Upper lobe of right lung (tissue), 1 donor: ENCODE measurements at regions not wholly inside any gene's neighbourhood (a gene's known extent, or its start where the extent isn't known, plus 50 kb on each side); places are given as distances from the start of the nearest gene placed in this dataset.

Experiments
- ATAC-seq: fragments of 200-7000 bp; cut with Tn5 transposase; one replicate; pipeline ENCODE4 v1.9.1; 2020; ENCODE audit warnings: mild to moderate bottlenecking, moderate library complexity
- DNase-seq: peaks from one replicate; pipeline ENCODE4 v3.0.0-alpha.2; 2020
- H3K27ac ChIP-seq: fragments of 200-600 bp; one replicate; pipeline ENCODE4 v1.8.0; 2022
- H3K27me3 ChIP-seq: fragments of 200-600 bp; one replicate; pipeline ENCODE4 v1.8.0; 2022; ENCODE audit warnings: mild to moderate bottlenecking
- H3K36me3 ChIP-seq: fragments of 200-600 bp; one replicate; pipeline ENCODE4 v1.8.0; 2022
- H3K4me1 ChIP-seq: fragments of 200-600 bp; one replicate; pipeline ENCODE4 v1.8.0; 2022
- H3K4me3 ChIP-seq: fragments of 200-600 bp; one replicate; pipeline ENCODE4 v1.8.0; 2022; ENCODE audit warnings: mild to moderate bottlenecking
- H3K9me3 ChIP-seq: fragments of 200-600 bp; one replicate; pipeline ENCODE4 v1.8.0; 2022
- intact Hi-C: fragments of 100-400 bp; cut with DNase I; formaldehyde crosslinking; loops from one replicate; pipeline ENCODE4 v1.11.0; 2022
- TF ChIP-seq, protein P1 (sequence below): fragments of 200-600 bp; IDR thresholded peaks from one replicate; pipeline ENCODE4 v1.8.0; 2022; ENCODE audit warnings: antibody characterized with exemption
- donor health status: DM: no; HTN: yes; CAD: no; lungs with severe emphysema.

DNA sequence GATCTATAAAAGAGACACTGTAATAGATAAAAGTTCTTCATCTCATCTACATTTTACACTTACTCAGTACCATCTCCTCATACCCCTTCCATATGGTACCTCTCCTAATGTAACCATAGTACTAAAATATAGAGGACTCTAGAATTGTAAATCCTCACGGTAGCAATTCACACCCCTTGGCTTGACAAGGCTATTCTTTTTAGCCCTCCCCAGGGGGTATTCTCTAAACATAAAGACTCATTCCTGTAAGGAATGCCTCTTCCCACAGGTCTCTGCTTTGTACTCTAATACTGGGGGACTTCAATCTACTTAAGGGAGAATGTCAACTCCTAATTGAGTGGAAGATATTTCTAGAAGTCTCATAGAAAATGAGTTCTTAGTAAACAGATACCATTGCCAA lies 85.9 kb downstream of the VIP start:
- H3K9me3 ChIP-seq: no peaks in the 10 kb centered on the region
- intact Hi-C loops: no loop called here
- TF ChIP-seq, protein P1, sequence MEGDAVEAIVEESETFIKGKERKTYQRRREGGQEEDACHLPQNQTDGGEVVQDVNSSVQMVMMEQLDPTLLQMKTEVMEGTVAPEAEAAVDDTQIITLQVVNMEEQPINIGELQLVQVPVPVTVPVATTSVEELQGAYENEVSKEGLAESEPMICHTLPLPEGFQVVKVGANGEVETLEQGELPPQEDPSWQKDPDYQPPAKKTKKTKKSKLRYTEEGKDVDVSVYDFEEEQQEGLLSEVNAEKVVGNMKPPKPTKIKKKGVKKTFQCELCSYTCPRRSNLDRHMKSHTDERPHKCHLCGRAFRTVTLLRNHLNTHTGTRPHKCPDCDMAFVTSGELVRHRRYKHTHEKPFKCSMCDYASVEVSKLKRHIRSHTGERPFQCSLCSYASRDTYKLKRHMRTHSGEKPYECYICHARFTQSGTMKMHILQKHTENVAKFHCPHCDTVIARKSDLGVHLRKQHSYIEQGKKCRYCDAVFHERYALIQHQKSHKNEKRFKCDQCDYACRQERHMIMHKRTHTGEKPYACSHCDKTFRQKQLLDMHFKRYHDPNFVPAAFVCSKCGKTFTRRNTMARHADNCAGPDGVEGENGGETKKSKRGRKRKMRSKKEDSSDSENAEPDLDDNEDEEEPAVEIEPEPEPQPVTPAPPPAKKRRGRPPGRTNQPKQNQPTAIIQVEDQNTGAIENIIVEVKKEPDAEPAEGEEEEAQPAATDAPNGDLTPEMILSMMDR: no peak
- DNase-seq: no peak
- H3K27ac ChIP-seq: no peak overlapping the region
- no peak overlapping the region for H3K4me3 ChIP-seq
- no peak for ATAC-seq
- H3K27me3 ChIP-seq: no peaks in the 10 kb centered on the region
- H3K4me1 ChIP-seq: no peaks in the 10 kb centered on the region
- no peaks in the 10 kb centered on the region for H3K36me3 ChIP-seq

DNA sequence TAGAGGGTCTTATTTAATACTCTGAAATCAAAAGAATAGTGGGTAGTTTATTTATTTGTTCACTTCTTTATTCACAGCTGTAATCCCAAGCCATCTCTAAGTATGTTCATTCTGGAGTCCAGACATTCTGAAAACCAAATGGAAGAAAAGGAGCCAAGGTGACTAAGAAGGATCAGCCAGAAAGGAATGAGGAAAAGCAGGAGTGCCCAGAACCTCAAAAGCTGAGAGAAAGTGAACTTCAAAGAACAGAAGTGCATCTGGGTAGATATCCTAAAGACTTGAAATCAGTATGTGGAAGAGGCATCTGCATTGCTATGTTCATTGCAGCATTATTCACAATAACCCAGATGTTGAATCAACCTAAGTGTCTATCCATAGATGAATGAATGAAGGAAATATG lies 94.8 kb downstream of the VIP start:
- Histone ChIP-seq H3K9me3 (no peaks in the 10 kb centered on the region), H3K27ac (no peak overlapping the region), H3K27me3 (no peaks in the 10 kb centered on the region), H3K36me3 (no peaks in the 10 kb centered on the region), H3K4me1 (no peaks in the 10 kb centered on the region), H3K4me3 (no peak overlapping the region)
- no peak for ATAC-seq
- DNase-seq: no peak
- intact Hi-C loops: no loop called here
- TF ChIP-seq, protein P1: no peak

DNA sequence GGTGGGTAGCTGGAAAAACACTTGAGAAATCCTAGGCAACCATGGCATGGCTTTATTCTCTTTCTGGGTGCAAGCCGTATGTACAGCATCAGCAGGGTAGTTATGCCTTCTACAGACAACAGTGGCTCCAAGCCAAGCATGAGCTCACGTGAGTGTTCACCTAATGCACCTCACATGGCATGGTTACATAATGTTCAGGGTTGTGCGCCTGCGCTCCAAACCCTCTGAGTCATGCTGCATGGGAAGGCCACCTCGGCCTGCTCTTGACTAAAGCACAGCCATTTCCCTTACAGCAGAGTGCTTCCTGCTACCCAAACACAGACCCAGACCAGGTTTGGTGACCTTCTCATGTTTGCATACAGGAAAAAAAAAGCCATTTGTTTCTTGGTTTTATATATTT lies 96.2 kb downstream of the VIP start:
- TF ChIP-seq, protein P1: no peak
- Histone ChIP-seq H3K27ac (no peak overlapping the region), H3K4me1 (no peaks in the 10 kb centered on the region), H3K36me3 (no peaks in the 10 kb centered on the region), H3K4me3 (no peak overlapping the region), H3K27me3 (no peaks in the 10 kb centered on the region), H3K9me3 (no peaks in the 10 kb centered on the region)
- ATAC-seq (no peak), DNase-seq (no peak)
- intact Hi-C loops: no loop called here

DNA sequence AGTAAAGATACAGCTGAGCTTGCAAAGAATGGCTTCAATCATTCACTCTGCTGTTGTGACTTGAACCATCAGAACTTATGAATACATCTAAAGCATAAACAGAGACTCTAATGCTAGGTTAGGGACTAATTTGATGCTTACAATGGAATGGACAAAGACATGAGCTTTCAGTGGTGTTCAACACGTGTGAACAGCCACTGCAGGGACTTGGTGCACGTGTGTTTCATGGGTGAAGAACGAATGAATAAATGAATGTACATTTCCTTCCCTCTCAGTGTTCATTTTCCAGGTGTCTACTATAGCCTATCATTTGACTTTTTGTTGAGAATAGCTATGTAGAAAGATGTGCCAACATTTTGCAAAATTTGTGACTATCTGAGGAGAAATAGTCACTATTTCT lies 98.3 kb downstream of the VIP start:
- no peak for ATAC-seq
- intact Hi-C loops: no loop called here
- no peaks in the 10 kb centered on the region for H3K27me3 ChIP-seq

DNA sequence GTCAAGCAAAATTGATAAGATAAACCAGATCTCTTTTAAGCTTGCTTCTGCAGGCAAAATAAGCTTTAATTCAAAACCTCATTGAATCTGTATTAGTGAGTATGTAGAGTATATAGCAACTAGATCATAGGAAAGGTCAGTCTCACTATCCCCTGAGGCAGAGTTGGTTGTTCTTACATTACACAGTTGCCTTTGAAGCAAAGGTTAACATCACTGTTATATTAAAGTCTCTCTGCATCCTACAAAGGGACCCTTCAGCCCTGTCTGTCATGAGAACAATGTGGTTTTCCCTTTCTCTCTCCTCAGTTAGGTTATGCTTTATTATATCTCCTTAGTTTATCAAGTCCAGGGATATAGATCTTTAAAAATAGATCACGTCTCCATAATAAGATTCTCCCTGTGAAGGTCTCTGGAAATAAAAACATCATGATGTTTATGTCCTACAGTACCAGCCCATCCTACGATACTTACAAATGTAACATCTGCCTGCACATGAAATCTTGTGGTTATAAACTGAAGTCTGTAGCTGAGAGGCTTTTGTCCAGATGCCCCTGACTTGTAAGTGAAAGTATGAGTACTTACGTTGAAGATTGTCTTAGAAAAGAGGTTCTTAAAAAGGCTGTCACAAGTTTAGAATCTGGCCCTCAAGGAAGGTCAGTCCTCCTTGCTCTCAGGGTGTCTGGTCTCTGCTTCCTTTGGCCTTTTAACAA lies 103.6 kb downstream of the VIP start:
- TF ChIP-seq, protein P1: no peak
- Histone ChIP-seq H3K4me3 (no peak overlapping the region), H3K4me1 (no peaks in the 10 kb centered on the region), H3K27ac (no peak overlapping the region), H3K9me3 (no peaks in the 10 kb centered on the region), H3K36me3 (no peaks in the 10 kb centered on the region), H3K27me3 (no peaks in the 10 kb centered on the region)
- intact Hi-C loops: no loop called here
- ATAC-seq (no peak), DNase-seq (no peak)

More for the DNA sequence above, 98.3 kb downstream of the VIP start:
- no peaks in the 10 kb centered on the region for H3K9me3 ChIP-seq
- TF ChIP-seq, protein P1: no peak
- H3K4me1 ChIP-seq: no peaks in the 10 kb centered on the region
- no peak overlapping the region for H3K4me3 ChIP-seq
- H3K36me3 ChIP-seq: no peaks in the 10 kb centered on the region
- DNase-seq: no peak
- H3K27ac ChIP-seq: no peak overlapping the region

DNA sequence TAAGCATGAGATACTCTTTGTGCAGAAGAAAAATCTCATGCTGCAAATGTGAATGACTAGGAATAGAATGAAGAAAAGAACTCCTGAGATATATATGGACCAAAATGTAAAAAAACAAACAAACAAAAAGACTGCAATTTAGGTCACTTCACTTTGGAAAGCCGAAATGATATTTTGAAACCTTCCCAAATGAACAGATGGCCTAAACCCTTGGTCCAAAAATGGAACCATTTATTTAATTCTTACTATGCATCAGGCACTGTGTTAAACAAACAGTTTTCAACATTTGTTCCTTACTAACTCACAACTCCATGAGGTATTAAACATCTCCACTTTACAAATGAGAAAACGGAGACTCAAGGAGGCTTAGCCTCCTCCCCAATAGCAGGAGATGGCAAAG lies 107.5 kb downstream of the VIP start:
- H3K9me3 ChIP-seq: no peaks in the 10 kb centered on the region
- H3K27ac ChIP-seq: no peak overlapping the region
- H3K27me3 ChIP-seq: no peaks in the 10 kb centered on the region
- no peaks in the 10 kb centered on the region for H3K4me1 ChIP-seq
- no peak overlapping the region for H3K4me3 ChIP-seq
- DNase-seq (no peak), ATAC-seq (no peak)
- TF ChIP-seq, protein P1: no peak
- no peaks in the 10 kb centered on the region for H3K36me3 ChIP-seq
- intact Hi-C loops: no loop called here
